K562 (cell line): ENCODE measurements at regions not wholly inside any gene's neighbourhood (a gene's known extent, or its start where the extent isn't known, plus 50 kb on each side); places are given as distances from the start of the nearest gene placed in this dataset.

Source experiments
- ATAC-seq: fragments of 200-7000 bp; cut with Tn5 transposase; 3 replicates; pipeline ENCODE4 v1.9.1; 2020; ENCODE audit warnings: moderate library complexity
- BruUV-seq: library from RNA; stranded (reverse); fragments of 400-500 nt; replicated peaks from 2 replicates; lab custom pipeline; 2021; lab: Mats Ljungman, UMichigan
- CTCF ChIA-PET: fragments of 300-600 bp; formaldehyde crosslinking; extraction: SDS; loops from one replicate; lab custom pipeline; 2021; ENCODE audit warnings: low intra/inter-chr PET ratio; lab: Yijun Ruan, JAX
- POLR2A ChIA-PET: fragments of 300-600, 350-650 bp; sonication (Branson Sonifier 250); formaldehyde crosslinking; extraction: SDS; loops from one replicate; lab custom pipeline; 2021; ENCODE audit warnings: antibody characterized with exemption, inconsistent platforms; lab: Yijun Ruan, JAX
- DNase-seq, 4 experiments: peaks; one replicate each; pipeline versions ENCODE4 v3.0.0 to v3.0.0-alpha.2; 2011 to 2018; ENCODE audit warnings: low spot score in 3 of 4, mixed read lengths in 3 of 4; ENCODE audit errors: extremely low read depth in 1 of 4
- FAIRE-seq: peaks from 2 replicates; lab custom pipeline; 2011; peaks lifted over from hg19 to GRCh38; lab: Jason Lieb, UNC
- H2AFZ ChIP-seq: 2 replicates; pipeline ENCODE4 v1.6.0; 2011; ENCODE audit warnings: low read depth, low read length, control low read depth, inconsistent platforms
- H3K27ac ChIP-seq: fragments of 200-600 bp; 3 replicates; pipeline ENCODE4 v1.8.0; 2011; ENCODE audit warnings: low read depth, mild to moderate bottlenecking, control low read depth, inconsistent platforms, low read length, moderate library complexity, mixed read lengths; ENCODE audit errors: extremely low read depth
- H3K27me3 ChIP-seq, 2 experiments: fragments of 300-600 bp in 1 of 2; 2 replicates in 1 of 2; 3 replicates in 1 of 2; pipeline versions ENCODE4 v1.6.0 to v1.8.0; 2011; ENCODE audit warnings: inconsistent platforms in 2 of 2, low read length in 2 of 2, mild to moderate bottlenecking in 1 of 2, mixed read lengths in 1 of 2, moderate library complexity in 1 of 2; ENCODE audit not compliant: control insufficient read depth in 2 of 2, insufficient read depth in 2 of 2
- H3K36me3 ChIP-seq: fragments of 300-600 bp; 3 replicates; pipeline ENCODE4 v1.8.0; 2011; ENCODE audit warnings: mild to moderate bottlenecking, low read length, inconsistent platforms; ENCODE audit not compliant: control insufficient read depth, insufficient read depth
- H3K4me1 ChIP-seq, 2 experiments: fragments of 200-600 bp in 1 of 2; replicated peaks in 1 of 2; 2 replicates in 1 of 2; 3 replicates in 1 of 2; pipeline versions ENCODE4 v1.5.1 to v1.8.0; 2011; ENCODE audit warnings: inconsistent platforms in 2 of 2, low read length in 2 of 2, mild to moderate bottlenecking in 1 of 2, mixed read lengths in 1 of 2, moderate library complexity in 1 of 2; ENCODE audit not compliant: control insufficient read depth in 2 of 2, insufficient read depth in 2 of 2
- H3K4me2 ChIP-seq: 2 replicates; pipeline ENCODE4 v1.6.1; 2011; ENCODE audit warnings: low read length, control low read depth, inconsistent platforms, mixed read lengths; ENCODE audit not compliant: insufficient read depth
- H3K4me3 ChIP-seq: fragments of 200-600 bp; sonication (generic), shearing (Covaris generic); 2 replicates; pipeline ENCODE4 v1.5.1; 2016; ENCODE audit warnings: control low read depth, inconsistent platforms
- H3K79me2 ChIP-seq: fragments of 200-600 bp; 3 replicates; pipeline ENCODE4 v1.8.0; 2011; ENCODE audit warnings: low read length, inconsistent platforms; ENCODE audit not compliant: control insufficient read depth, insufficient read depth
- H3K9ac ChIP-seq, 2 experiments: 2 replicates each; pipeline versions ENCODE4 v1.6.0 to v1.6.1; 2011; ENCODE audit warnings: low read depth in 2 of 2, low read length in 2 of 2, control low read depth in 1 of 2, inconsistent platforms in 1 of 2, mild to moderate bottlenecking in 1 of 2, mixed read lengths in 1 of 2; ENCODE audit not compliant: insufficient read depth in 1 of 2
- H3K9me1 ChIP-seq: one replicate; pipeline ENCODE4 v1.6.0; 2011; ENCODE audit warnings: inconsistent platforms, mild to moderate bottlenecking, low read length, moderate library complexity; ENCODE audit not compliant: control insufficient read depth, insufficient read depth
- H3K9me3 ChIP-seq: replicated peaks from 2 replicates; pipeline ENCODE4 v1.5.1; 2011; ENCODE audit warnings: low read depth, low read length, inconsistent platforms; ENCODE audit not compliant: control insufficient read depth, insufficient read depth
- H4K20me1 ChIP-seq: replicated peaks from 2 replicates; pipeline ENCODE4 v1.6.1; 2011; ENCODE audit warnings: low read length, inconsistent platforms, mixed read lengths; ENCODE audit not compliant: control insufficient read depth, insufficient read depth
- CBFA2T3 ChIP-seq: fragments of 450-650 bp; IDR thresholded peaks from 2 replicates; pipeline ENCODE4 v1.6.1; 2017
- CBFB ChIP-seq: sonication (generic); formaldehyde crosslinking; IDR thresholded peaks from 2 replicates; pipeline ENCODE4 v1.4.0; 2020; ENCODE audit warnings: mild to moderate bottlenecking, missing genetic modification reagents
- ETS1 ChIP-seq: conservative IDR thresholded peaks from 2 replicates; pipeline ENCODE4 v1.6.1; 2011; ENCODE audit warnings: low read depth, mild to moderate bottlenecking, low read length; ENCODE audit not compliant: control insufficient read depth
- MYBL2 ChIP-seq, 2 experiments: fragments of 450-650 bp in 1 of 2; sonication (generic) in 1 of 2; formaldehyde crosslinking in 1 of 2; IDR thresholded peaks; 2 replicates each; pipeline versions ENCODE4 v1.6.1 to v1.8.1; 2017 to 2022; ENCODE audit warnings: borderline replicate concordance in 1 of 2, inconsistent platforms in 1 of 2, low read depth in 1 of 2, mild to moderate bottlenecking in 1 of 2, missing genetic modification reagents in 1 of 2, moderate library complexity in 1 of 2
- PATZ1 ChIP-seq: fragments of 250-450 bp; sonication (Bioruptor Pico); IDR thresholded peaks from 2 replicates; pipeline ENCODE4 v1.5.0; 2020; ENCODE audit warnings: mild to moderate bottlenecking, borderline replicate concordance
- TAF9B ChIP-seq: fragments of 450-650 bp; IDR thresholded peaks from 2 replicates; pipeline ENCODE4 v1.6.1; 2018; ENCODE audit warnings: mild to moderate bottlenecking; ENCODE audit not compliant: partially characterized antibody
- TBP ChIP-seq: optimal IDR thresholded peaks from 2 replicates; pipeline ENCODE3; 2011; ENCODE audit warnings: low read depth, low read length, improper control_type of control experiment
- UBTF ChIP-seq, 2 experiments: IDR thresholded peaks; 2 replicates each; pipeline ENCODE4 v1.6.1; 2012; ENCODE audit warnings: improper control_type of control experiment in 2 of 2, low read depth in 2 of 2, low read length in 2 of 2, borderline replicate concordance in 1 of 2
- ZNF277 ChIP-seq: fragments of 250-450 bp; sonication (Bioruptor Pico); IDR thresholded peaks from 2 replicates; pipeline ENCODE4 v1.8.0; 2022; ENCODE audit warnings: inconsistent platforms, mild to moderate bottlenecking, moderate library complexity, borderline replicate concordance
- ZNF511 ChIP-seq: sonication (generic); formaldehyde crosslinking; IDR thresholded peaks from 2 replicates; pipeline ENCODE4 v1.8.0; 2022; ENCODE audit warnings: mild to moderate bottlenecking, missing genetic modification reagents
- WGBS: fragments of 100-300 bp; shearing (Covaris generic); methylation state at CpG from one replicate; pipeline ENCODE4 v1.1.6; 2016; ENCODE audit warnings: low coverage, mixed read lengths; ENCODE audit not compliant: insufficient coverage; ENCODE audit errors: missing lambda C conversion rate; 5-methylcytosine and 5-hydroxymethylcytosine counted together
- in situ Hi-C: fragments of 300-500 bp; cut with MboI; formaldehyde crosslinking; loops from 4 replicates; pipeline ENCODE4 v1.15.0; 2018; ENCODE audit warnings: inconsistent platforms, mixed read lengths
- intact Hi-C: fragments of 100-400 bp; cut with micrococcal nuclease; formaldehyde crosslinking; loops from 2 replicates; pipeline ENCODE4 v1.14.2; 2022

GRCh38 chr1:73898540-73898939 lies 299.4 kb downstream of the LRRIQ3 start:
- in situ Hi-C loops: no loop called here
- Histone ChIP-seq H3K4me2 (no peak overlapping the region), H3K9ac (no peak overlapping the region), H3K9me1 (no peaks in the 10 kb centered on the region), H3K27ac (no peak overlapping the region), H3K4me1 (no peaks in the 10 kb centered on the region), H4K20me1 (no peaks in the 10 kb centered on the region), H3K36me3 (no peaks in the 10 kb centered on the region), H3K79me2 (no peaks in the 10 kb centered on the region), H2AFZ (no peak overlapping the region), H3K4me3 (no peak overlapping the region), H3K9me3 (no peaks in the 10 kb centered on the region), H3K27me3 (no peaks in the 10 kb centered on the region)
- FAIRE-seq (no peak), ATAC-seq (no peak), DNase-seq (no peak)
- no TSS peak for BruUV-seq
- 0% methylated on average over 3 of the region's 3 CpGs for WGBS
- CTCF ChIA-PET: no interaction called here
- no peak for TF ChIP-seq ETS1
- no peak for TF ChIP-seq UBTF (IDR thresholded peaks at IDR 0.05; ENCODE audit: borderline replicate concordance in 1 of 2, low read depth in 2 of 2, low read length in 2 of 2)
- TF ChIP-seq PATZ1: no peak
- TF ChIP-seq ZNF277 (CRISPR knock-in tag): no peak
- no peak for TF ChIP-seq MYBL2 (IDR thresholded peaks at IDR 0.05; ENCODE audit: low read depth)
- no peak for TF ChIP-seq MYBL2 (CRISPR knock-in tag; IDR thresholded peaks at IDR 0.05; ENCODE audit: borderline replicate concordance)
- TF ChIP-seq TAF9B: no peak
- TF ChIP-seq CBFA2T3: no peak
- TF ChIP-seq CBFB (CRISPR knock-in tag): no peak
- TF ChIP-seq TBP: no peak
- no peak for TF ChIP-seq ZNF511
- intact Hi-C loops: no loop called here
- POLR2A ChIA-PET: no interaction called here
